ENCODE measurements at regions not wholly inside any gene's neighbourhood (a gene's known extent, or its start where the extent isn't known, plus 50 kb on each side); places are given as distances from the start of the nearest gene placed in this dataset.

GRCh38 chr19:29098091-29098490 is 114.9 kb downstream of the UQCRFS1 start:
- TF ChIP-seq CTCF (conservative IDR thresholded peaks at IDR 0.05; ENCODE audit: low read depth, low read length): no peak
- TF ChIP-seq EZH2 (IDR thresholded peaks at IDR 0.05; ENCODE audit: borderline replicate concordance, low read depth, low read length, poor library complexity, severe bottlenecking): no peak
